ENCODE measurements at regions not wholly inside any gene's neighbourhood (a gene's known extent, or its start where the extent isn't known, plus 50 kb on each side); places are given as distances from the start of the nearest gene placed in this dataset.
A peak's percentile ranks its signal among the peaks of the same experiment; 100 is the strongest.

DNA sequence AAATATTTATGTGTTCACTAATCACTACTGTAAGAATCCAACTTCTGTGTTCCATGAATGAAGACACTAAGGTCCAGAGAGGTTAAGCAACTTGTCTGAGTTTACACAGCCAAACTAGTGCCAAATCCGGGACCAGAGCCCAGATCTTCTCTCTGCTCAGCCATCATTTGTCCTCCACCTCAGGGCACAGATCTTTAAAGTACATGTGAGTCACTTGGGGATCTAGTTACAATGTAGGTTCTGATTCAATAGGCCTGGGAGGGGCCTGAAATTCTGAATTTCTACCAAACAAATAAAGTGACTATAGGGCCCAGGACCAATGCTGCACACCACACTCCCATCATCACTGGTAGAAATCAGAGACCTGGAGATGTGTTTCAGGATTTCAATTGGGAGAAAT lies 162.9 kb downstream of the GXYLT1 start:
- peak; percentile 67 for DNase-seq (ENCODE audit: low spot score)

DNA sequence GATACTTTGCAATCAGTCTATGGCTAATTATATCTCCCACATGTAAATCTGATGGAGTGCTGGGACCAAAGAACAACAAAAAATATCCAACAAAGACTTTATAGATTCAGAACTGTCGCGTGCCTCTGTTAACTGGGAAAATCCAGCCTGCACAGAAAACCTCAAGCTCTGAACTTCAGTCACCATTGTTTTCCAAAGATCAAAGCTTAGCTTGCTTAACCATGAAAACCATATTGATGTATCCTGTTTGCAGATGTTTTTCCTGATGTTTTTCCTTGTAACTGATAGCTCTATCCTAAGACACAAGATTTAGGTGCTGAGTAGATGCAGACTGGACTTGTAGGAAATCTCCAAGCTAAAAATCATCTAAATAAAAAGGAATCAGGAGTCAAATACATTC lies 163.7 kb downstream of the GXYLT1 start:
- DNase-seq (ENCODE audit: low spot score), result no peak

DNA sequence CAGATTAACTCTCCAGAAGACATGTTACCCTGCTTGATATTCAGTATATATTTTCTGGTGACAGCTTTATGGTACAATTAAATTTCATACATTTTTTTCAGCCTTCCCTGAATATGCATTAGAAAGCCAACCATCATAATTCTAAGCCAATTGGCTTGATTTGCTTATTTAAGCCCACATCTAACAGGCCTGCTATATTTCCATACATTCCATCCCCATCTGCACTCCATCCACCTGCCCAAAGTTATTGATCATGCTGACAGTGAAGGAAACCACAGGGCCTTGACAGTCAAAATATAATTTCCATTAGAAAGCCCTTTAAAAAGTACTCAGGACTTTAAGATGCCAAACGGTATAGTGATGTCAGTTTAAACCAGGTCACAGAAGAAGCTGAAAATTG lies 164.3 kb downstream of the GXYLT1 start:
- no peak for DNase-seq (ENCODE audit: low spot score)

DNA sequence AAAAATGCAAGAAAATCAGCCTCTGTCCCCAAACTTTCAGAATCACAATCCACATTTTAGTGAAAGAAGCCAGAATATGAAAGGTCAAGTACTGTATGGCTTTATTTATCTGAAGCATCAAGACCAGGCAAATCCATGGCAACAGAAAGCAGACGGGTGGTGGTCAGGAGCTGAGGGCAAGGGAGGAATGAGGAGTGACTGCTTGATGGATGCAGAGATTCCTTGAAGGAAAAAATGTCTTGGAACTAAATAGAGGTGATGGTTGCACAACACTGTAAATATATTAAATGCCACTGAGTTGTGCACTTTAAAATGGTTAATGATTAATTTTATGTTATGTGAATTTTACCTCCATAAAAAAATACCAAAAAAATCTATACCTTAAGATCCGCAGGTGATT lies 165.1 kb downstream of the GXYLT1 start:
- no peak for DNase-seq (ENCODE audit: low spot score)

DNA sequence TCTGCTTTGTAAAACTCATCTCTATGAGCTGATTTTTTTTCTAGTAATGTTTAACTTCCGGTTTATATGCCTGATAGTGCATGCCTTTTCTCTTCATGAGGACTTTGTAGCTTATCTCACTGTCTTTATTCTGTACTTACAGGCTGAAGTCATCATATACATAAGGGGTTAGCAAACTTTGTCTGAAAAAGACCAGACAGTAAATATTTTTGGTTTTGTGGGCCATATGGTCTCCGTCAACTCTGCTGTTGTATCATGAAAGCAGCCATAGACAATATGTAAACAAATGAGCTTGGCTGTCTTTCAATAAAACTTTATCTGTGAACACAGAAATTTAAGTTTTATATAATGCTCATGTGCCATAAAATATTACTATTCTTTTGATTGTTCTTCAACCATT lies 172.1 kb downstream of the GXYLT1 start:
- DNase-seq (ENCODE audit: low spot score), result no peak

DNA sequence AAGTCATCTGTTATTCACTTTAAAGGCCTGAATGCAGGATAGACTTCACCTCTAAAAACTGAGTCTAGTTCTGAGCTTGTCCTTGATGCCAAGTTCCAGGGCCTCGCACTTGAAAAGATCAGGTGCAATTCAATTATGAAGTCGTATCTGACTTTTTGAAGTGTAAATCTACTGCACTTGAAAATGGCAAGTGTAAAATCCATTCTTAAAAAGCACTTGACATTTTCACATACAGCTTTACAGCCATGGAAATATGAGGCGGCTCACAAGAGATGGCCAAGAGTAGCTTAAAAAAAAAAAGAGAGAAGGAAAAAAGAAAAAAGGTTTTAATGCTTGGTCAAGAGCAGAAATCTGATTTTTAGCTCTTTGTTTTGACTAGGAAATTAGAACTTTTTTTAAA lies 172.5 kb downstream of the GXYLT1 start:
- no peak for DNase-seq (ENCODE audit: low spot score)

DNA sequence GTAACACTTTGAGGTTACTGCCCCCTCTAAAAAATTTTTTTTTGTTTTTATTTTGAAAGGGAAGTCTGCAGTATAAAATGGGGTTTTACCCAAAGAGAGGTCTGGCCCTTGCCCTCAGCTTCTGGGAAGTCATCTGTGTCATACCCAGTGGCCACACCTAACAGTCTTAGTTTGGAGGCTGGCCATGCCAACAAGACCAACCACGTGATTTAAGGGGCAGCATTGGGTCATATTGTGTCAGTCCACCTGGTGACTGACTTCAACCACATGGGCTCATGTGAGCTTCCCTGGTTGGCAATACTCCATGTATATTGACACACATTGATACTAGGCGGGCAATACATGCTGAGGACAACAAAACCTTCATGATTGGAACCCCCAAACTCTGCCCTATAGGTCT lies 173.9 kb downstream of the GXYLT1 start:
- peak; percentile 57 for DNase-seq (ENCODE audit: low spot score)

DNA sequence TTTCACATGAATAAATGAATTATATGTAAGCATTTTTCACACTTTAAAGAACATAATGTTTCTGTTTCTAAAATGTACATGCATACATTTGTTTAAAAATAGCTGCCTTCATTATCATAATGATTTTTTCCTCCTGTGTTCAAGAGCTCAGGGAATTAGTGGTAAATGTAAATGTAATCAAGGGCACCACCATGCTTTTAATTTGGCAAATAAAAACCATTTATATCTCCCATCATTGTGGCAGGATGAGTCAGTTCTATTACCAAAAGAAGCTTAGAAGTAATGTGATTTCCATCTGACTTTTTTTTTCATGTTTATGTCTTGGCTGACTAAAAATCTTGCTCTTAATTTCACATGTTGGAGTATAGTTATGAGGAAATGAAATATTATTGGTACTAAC lies 176.1 kb downstream of the GXYLT1 start:
- no peak for DNase-seq (ENCODE audit: low spot score)

DNA sequence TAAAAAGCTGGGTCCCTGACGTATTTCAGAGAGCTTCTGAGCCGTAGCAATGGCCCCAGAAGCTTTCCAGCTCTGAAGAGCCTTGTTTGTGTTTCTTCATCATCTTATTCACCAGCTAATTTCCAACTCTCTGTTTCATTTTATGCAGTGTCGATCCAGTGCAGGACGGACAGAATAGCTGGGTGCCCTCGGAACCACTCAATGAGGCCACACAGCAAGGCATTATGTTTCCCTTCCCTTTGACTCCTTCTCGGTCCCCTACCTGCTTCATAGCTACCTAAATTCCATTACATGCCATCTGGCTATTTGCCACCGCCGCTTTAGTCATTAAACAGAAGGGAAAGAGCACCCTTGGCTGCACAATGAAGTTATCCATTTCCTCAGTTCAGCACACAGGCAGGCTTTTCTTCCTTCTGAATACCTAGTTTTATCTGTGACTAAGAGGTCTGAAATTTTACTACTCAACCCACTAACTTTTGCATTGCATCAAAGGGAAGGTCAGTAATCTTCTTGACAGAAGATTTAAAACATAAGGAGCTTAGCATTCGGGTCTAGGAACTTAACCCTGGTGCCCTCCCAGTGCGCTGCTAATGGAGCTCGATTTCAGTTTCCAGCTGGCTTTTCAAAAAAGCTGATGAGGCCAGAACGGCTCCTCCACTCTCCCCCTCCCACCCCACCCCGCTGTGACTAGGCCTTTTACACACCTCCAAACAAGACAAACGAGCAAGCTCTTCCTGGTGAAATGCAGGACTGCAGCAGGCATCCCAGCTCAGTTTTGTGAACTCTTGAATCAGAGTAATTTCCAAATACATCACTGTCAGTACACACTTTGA lies 176.8 kb downstream of the GXYLT1 start:
- peak; percentile 99 for DNase-seq (ENCODE audit: low spot score)

DNA sequence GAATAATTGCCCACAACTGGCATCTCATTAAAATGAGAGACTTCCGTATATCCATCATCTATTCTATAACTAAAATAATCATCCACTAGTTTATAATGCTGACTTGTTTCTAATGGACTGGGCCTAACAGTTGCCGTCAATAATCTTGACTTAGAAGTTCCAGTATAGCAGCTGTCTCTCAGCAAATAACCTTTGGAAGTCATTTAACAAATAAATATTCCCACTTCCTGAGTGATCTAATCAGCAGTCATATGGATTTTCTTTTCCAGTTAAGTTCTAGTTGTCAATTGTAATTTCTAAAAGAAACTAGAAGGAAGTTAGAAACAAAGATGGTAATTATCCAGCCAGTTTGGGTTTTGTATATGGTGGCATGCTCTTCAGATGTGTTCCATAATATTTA lies 177.8 kb downstream of the GXYLT1 start:
- peak; percentile 39 for DNase-seq (ENCODE audit: low spot score)

DNA sequence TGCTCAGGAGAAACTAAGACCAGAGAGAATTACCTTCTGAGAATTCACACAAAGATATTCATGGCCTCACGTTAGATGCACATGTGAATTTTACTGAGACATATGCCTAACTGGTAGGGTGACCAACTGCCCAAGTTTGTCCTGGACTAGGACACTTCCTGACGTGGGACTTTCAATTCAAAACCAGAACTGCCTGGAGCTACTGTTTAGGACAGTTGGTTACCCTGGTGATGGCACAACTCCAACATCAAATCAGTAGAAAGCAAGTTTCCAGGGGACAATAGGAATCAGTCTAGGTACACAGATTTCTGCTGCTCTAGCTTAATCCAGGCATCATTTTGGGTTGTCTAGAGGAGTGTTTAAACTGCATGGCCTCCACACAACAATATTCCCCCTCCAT lies 178.7 kb downstream of the GXYLT1 start:
- DNase-seq (ENCODE audit: low spot score), result peak; percentile 56

DNA sequence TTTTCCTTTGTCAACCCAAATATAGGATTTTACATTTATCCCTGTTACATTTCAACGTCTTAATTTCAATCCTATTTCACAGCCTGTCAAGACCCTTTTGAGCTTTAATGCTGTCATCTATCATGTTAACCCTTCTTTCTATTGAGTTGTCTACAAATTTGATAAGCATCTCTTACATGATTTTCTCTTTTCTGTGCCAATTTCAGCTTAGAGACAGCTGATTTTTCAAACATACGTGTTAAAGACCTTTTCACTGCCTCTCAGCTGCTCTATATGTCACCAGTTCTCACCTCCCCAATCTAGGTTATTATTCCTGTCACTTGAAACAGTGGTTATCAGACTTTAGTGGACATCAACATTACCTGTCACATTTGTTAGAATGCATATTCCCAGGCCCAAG lies 181.3 kb downstream of the GXYLT1 start:
- no peak for DNase-seq (ENCODE audit: low spot score)

DNA sequence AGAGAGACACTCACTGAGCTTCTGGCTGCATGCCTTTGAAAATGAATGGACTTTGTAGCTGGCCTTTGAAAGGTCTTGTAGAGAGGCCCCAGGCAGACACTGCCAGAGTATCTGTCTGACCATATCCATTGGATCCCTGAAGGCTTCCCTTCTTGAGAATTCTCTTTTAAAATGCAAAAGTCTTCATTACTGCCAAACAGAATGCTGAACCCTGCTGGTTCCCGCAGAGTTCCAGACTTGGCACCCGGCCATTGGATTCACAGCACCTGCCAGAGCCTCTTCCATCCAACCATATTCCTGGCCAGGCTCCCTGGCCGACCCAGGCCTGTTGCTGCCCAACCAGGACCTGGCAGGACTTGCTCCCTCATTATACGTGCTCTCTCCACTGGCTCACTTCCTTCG lies 182.5 kb downstream of the GXYLT1 start:
- no peak for DNase-seq (ENCODE audit: low spot score)

DNA sequence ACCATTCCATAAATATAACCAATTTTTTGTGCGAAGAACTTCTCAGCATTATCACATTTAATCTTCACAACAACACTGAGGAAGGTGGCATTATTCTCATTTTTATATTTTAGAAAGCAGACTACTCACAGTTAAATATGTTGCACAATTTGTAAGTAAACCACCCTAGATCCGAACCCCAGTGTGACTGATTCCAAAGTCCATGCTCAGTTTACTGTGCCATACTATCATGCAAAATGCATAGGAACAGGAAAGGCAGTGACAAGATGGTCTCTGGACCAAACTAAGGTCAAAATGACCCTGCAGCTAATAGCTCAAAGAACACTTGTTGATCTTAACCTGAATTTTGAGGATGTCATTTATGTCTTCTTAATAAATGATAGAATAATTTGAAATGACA lies 185.4 kb downstream of the GXYLT1 start:
- no peak for DNase-seq (ENCODE audit: low spot score)

DNA sequence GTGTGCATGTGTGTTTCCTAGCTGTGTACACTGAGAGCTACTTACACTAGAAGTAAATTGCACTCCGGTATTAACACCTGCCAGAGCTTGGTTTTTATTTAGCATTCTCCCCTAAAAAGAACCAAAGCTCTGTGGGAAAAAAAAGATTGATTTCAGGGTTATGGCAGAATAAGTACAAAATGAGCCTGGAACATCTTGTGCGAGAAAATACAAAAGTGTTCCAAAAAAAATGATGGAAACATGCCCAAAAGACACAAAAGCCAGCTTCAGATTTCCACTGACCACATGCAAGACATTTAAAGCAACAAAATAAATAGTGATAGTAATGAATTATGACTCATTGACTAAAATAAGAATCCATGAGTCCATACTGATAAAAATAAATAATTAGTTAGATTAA lies 188.3 kb downstream of the GXYLT1 start:
- DNase-seq (ENCODE audit: low spot score), result no peak

DNA sequence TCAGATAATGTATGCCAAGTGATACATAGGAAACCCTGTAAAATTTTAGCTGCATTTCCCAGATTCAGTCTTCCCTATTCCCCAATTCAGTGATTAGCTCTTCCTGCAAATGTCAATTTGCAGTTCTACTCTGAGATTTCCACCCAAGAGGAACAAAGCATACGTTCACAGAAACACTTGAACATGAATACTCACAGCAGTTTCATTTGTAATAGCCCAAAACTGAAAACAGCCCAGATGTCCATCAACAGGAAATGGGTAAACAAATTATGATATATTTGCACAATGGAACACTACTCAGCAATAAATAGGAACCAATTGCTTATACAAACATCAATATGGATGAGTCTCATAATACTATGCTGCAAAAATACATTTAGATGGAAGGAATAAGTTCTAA lies 194.2 kb downstream of the GXYLT1 start:
- no peak for DNase-seq (ENCODE audit: low spot score)

DNA sequence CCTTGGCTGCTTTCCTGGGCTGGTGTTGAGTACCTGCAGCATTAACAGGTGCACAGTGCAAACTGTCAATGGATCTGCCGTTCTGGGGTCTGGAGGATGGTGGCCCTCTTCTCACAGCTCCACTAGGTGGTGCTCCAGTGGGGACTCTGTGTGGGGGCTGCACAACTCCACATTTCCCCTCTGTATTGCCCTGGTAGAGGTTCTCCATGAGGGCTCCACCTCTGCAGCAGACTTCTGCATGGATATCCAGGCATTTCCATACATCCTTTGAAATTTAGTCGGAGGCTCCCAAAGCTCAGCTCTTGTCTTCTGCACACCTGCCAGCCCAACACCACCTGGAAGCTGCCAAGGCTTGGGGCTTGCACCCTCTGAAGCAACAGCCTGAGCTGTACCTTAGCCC lies 198.6 kb downstream of the GXYLT1 start:
- no peak for DNase-seq (ENCODE audit: low spot score)

DNA sequence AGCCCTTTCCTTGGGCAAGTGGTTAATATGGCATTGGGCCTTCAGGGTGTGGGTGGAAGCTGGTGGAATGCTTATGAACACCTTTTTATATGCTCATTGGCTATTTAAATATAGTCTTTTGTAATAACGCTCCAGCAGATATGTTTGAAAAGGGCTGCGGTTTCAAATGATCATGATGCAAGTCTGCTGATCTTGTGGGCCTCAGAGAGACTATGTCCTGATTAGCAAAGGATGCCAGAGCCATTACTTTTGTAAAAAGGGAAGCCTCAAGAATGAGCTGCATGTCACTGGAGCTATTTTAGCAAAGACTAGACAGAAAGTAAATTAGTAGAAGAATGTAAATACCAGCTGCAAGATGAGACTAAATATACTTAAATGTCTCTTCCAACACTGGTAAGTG lies 200.5 kb downstream of the GXYLT1 start:
- DNase-seq (ENCODE audit: low spot score), result peak; percentile 16

DNA sequence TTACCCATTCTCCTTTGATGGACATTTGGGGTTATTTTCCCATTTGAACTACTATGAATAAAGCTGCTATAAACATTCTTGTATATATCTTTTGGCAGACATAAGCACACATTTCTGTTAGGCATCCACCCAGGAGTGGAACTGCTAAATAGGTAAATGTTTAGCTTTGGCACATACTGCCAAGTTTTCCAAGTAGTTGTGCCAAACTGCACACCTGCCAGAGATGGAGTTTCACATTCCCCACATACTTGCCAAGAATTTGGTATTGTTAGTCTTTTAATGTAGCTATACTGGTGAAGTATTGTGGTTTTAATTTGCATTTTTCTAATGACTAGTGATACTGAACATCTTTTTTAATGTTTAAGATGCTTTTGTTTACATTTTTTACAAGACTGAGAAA lies 201.0 kb downstream of the GXYLT1 start:
- peak; percentile 19 for DNase-seq (ENCODE audit: low spot score)

DNA sequence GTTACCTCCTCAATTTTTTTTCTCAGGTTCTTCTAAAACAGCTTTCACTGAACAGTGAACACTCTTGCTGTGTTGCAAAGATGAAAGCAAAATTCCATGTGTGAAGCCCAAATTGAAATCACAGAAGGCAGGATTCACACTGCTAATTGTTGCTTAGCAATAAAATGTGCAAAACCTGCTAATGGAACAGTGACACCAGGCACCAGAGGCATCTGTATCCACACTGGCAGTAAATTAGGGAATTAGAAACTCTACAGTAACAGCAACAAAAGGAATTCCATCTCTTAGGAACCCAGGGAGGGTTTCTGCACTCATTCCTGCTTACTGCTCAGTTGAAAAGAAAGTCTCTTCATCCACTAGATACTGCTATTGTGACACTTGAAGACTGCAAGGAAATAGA lies 202.3 kb downstream of the GXYLT1 start:
- DNase-seq (ENCODE audit: low spot score), result no peak

DNA sequence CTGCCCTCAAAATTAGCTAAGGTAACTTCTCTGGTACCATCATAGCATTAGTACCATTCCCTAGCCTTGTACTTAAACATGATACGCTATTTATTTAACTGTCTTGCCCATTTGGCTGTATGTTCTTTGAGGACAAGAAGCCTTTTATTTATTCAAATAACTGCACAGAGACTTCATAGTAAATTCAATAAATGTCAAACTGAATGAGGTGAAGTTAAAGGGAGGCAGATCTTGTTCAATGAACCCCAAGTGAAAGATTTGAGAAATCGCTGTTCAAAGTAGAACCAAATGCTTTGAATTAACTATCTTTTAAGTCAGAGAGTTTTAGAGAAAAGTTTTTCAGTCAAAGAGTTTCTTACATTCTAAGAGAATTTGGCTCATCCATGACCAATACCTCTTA lies 203.6 kb downstream of the GXYLT1 start:
- no peak for DNase-seq (ENCODE audit: low spot score)

DNA sequence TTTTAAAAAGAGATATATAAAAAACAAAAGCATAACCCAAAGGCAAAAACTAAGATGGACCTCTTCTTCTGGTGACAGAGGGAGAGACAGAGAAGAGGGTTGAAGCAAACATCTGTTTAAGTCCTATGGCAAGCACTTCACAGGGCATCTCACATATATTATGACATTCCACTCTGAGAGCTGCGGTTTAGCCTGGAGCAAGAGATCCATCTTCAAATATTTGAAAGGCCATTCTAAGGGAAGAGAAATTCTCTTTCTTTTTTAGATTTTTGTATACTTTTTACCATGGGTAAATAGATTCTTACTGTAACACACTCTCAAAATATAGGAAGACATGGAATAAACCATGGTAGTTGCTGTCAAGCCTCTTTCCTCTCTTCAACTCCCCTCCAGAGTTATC lies 204.1 kb downstream of the GXYLT1 start:
- no peak for DNase-seq (ENCODE audit: low spot score)

DNA sequence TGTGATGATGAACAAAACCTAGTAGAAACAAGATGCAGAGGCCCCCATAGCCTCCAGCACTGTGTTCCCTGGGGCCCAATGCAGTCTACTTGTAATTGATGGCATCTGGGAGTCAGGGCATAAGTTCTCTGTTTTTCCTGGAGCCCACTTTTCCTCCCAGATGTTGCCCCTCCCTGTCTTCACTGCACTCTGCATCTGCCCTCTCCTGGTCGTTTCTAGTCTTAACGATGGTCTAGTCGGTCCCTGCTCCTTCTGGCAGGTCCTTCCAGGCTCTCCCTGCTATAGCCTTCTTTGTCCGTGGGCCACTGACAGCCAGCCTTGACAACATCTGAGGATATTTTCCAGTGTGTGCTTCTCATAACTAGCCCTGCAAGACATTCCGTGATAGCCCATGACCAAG lies 208.3 kb downstream of the GXYLT1 start:
- no peak for DNase-seq (ENCODE audit: low spot score)

DNA sequence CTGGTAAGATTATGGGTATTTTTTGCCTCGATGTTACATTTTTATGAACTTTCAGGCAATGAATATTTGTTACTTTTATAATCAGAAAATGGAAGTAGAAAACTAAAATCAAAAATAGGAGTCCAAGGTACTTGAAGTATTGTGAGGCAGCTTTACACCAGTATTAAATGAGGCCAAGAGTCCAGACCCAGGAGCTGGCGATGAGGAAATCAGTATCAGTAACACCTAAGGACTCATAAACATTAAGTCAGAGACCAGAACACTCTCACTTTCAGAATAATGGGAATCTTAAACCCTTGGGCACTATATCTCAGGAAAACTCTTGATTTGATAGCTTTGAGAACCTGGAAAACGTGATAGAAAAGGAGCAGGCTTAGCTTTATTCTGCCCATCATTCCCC lies 208.8 kb downstream of the GXYLT1 start:
- DNase-seq (ENCODE audit: low spot score), result no peak
